Parathyroid adenoma (tissue), 2 donors: ENCODE measurements at regions not wholly inside any gene's neighbourhood (a gene's known extent, or its start where the extent isn't known, plus 50 kb on each side); places are given as distances from the start of the nearest gene placed in this dataset.

Experiments
- H2AFZ ChIP-seq: fragments of 300-600 bp; sonication (generic); one replicate; pipeline ENCODE4 v1.7.0; 2017; ENCODE audit warnings: antibody characterized with exemption, mild to moderate bottlenecking
- H3K27ac ChIP-seq: fragments of 300-600 bp; sonication (generic); one replicate; pipeline ENCODE4 v1.7.0; 2017
- H3K27me3 ChIP-seq: fragments of 300-600 bp; sonication (generic); one replicate; pipeline ENCODE4 v1.7.0; 2017; ENCODE audit warnings: low read length; ENCODE audit not compliant: control insufficient read depth, insufficient read depth
- H3K36me3 ChIP-seq: fragments of 300-600 bp; sonication (generic); one replicate; pipeline ENCODE4 v1.7.0; 2017; ENCODE audit warnings: low read length; ENCODE audit not compliant: control insufficient read depth, insufficient read depth
- H3K4me1 ChIP-seq: fragments of 300-600 bp; sonication (generic); one replicate; pipeline ENCODE4 v1.7.0; 2017; ENCODE audit warnings: control low read depth
- H3K4me2 ChIP-seq: fragments of 300-600 bp; sonication (generic); one replicate; pipeline ENCODE4 v1.7.0; 2017; ENCODE audit warnings: low read length
- H3K4me3 ChIP-seq: fragments of 300-600 bp; sonication (generic); one replicate; pipeline ENCODE4 v1.7.0; 2017; ENCODE audit warnings: low read depth, low read length
- H3K79me2 ChIP-seq: fragments of 300-600 bp; sonication (generic); one replicate; pipeline ENCODE4 v1.7.0; 2017; ENCODE audit warnings: control low read depth
- H3K9ac ChIP-seq: fragments of 300-600 bp; sonication (generic); one replicate; pipeline ENCODE4 v1.7.0; 2017; ENCODE audit warnings: mild to moderate bottlenecking
- H3K9me3 ChIP-seq: fragments of 300-600 bp; sonication (generic); one replicate; pipeline ENCODE4 v1.7.0; 2017; ENCODE audit warnings: low read length; ENCODE audit not compliant: control insufficient read depth
- CTCF ChIP-seq: fragments of 300-600 bp; sonication (generic); IDR thresholded peaks from one replicate; pipeline ENCODE4 v1.7.0; 2017; ENCODE audit warnings: antibody characterized with exemption, mild to moderate bottlenecking
- donor health status: primary hyperparathyroidism.

GRCh38 chr16:61540216-61540615 is 496.0 kb downstream of the CDH8 start:
- H3K9me3 ChIP-seq: no peaks in the 10 kb centered on the region
- H3K27ac ChIP-seq: no peak overlapping the region
- no peaks in the 10 kb centered on the region for H3K4me1 ChIP-seq
- TF ChIP-seq CTCF: no peak
- no peaks in the 10 kb centered on the region for H3K79me2 ChIP-seq
- H3K9ac ChIP-seq: no peak overlapping the region
- no peak overlapping the region for H2AFZ ChIP-seq
- no peak overlapping the region for H3K4me2 ChIP-seq
- no peaks in the 10 kb centered on the region for H3K27me3 ChIP-seq
- no peaks in the 10 kb centered on the region for H3K36me3 ChIP-seq
- H3K4me3 ChIP-seq: no peak overlapping the region

- Histone ChIP-seq H3K9me3 (no peaks in the 10 kb centered on the region), H3K4me1 (no peaks in the 10 kb centered on the region), H3K27ac (no peak overlapping the region), H3K4me2 (no peak overlapping the region), H3K79me2 (no peaks in the 10 kb centered on the region), H3K4me3 (no peak overlapping the region), H3K27me3 (no peaks in the 10 kb centered on the region), H3K36me3 (no peaks in the 10 kb centered on the region), H2AFZ (no peak overlapping the region), H3K9ac (no peak overlapping the region)
- TF ChIP-seq CTCF: no peak
Observed at GRCh38 chr16:61530697-61531096, 505.5 kb downstream of the CDH8 start.

GRCh38 chr16:61500851-61501250 is 535.4 kb downstream of the CDH8 start:
- H3K36me3 ChIP-seq: no peaks in the 10 kb centered on the region
- H3K9me3 ChIP-seq: no peaks in the 10 kb centered on the region
- H3K4me2 ChIP-seq: no peak overlapping the region
- TF ChIP-seq CTCF: no peak
- H2AFZ ChIP-seq: no peak overlapping the region
- no peaks in the 10 kb centered on the region for H3K27me3 ChIP-seq
- H3K4me1 ChIP-seq: no peaks in the 10 kb centered on the region
- H3K4me3 ChIP-seq: no peak overlapping the region
- H3K27ac ChIP-seq: no peak overlapping the region
- no peak overlapping the region for H3K9ac ChIP-seq
- H3K79me2 ChIP-seq: no peaks in the 10 kb centered on the region

- H3K79me2 ChIP-seq: no peaks in the 10 kb centered on the region
- H3K36me3 ChIP-seq: no peaks in the 10 kb centered on the region
- no peak for TF ChIP-seq CTCF
- H2AFZ ChIP-seq: no peak overlapping the region
- H3K4me3 ChIP-seq: no peak overlapping the region
- H3K4me2 ChIP-seq: no peak overlapping the region
- no peak overlapping the region for H3K27ac ChIP-seq
- no peaks in the 10 kb centered on the region for H3K9me3 ChIP-seq
- H3K9ac ChIP-seq: no peak overlapping the region
- H3K4me1 ChIP-seq: no peaks in the 10 kb centered on the region
- H3K27me3 ChIP-seq: no peaks in the 10 kb centered on the region
Observed at GRCh38 chr16:61480250-61480649, 556.0 kb downstream of the CDH8 start.

- Histone ChIP-seq H2AFZ (no peak overlapping the region), H3K4me1 (no peaks in the 10 kb centered on the region), H3K9ac (no peak overlapping the region), H3K9me3 (no peaks in the 10 kb centered on the region), H3K79me2 (no peaks in the 10 kb centered on the region), H3K27me3 (no peaks in the 10 kb centered on the region), H3K4me3 (no peak overlapping the region), H3K27ac (no peak overlapping the region), H3K4me2 (no peak overlapping the region), H3K36me3 (no peaks in the 10 kb centered on the region)
- no peak for TF ChIP-seq CTCF
Observed at GRCh38 chr16:61471737-61472136, 564.5 kb downstream of the CDH8 start.
